ENCODE measurements at regions not wholly inside any gene's neighbourhood (a gene's known extent, or its start where the extent isn't known, plus 50 kb on each side); places are given as distances from the start of the nearest gene placed in this dataset.

DNA sequence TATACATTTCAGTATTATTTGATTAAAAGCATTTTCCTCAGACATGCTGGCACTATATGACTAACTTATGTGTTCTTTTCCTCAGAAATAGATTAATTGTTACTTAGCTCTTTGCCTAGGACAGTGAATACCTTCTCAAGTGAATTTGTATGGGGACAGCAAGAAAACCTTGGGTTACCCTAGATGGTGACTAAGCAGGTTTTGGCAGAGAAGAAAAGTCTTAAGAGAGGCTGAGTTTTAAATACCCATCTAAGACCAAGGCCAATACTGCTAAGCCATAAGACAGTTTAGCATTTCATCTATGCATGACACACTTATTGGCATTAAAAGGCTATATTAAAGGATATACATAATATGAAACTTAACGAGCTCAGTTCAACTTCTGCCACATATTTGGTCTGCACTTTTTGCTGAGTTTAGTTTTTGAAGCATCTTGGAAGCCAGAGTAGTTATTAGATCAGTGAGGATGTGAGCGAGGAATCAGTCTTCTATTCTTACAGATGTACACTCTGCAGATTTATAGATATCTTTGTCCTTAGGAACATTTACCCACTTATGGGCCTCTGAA lies 54.6 kb upstream of the FAM3C start:
- H3K36me3 ChIP-seq (ENCODE audit: control insufficient read depth, insufficient read depth, low read length), result no peaks in the 10 kb centered on the region
- H3K4me1 ChIP-seq (ENCODE audit: control insufficient read depth, insufficient read depth, low read length, poor library complexity, severe bottlenecking), result no peaks in the 10 kb centered on the region
- no peak overlapping the region for H3K27ac ChIP-seq (ENCODE audit: low read depth, low read length, severe bottlenecking)
- H3K9me3 ChIP-seq (ENCODE audit: control insufficient read depth, low read length), result no peaks in the 10 kb centered on the region
- no peak overlapping the region for H3K4me3 ChIP-seq (ENCODE audit: extremely low read depth, insufficient read depth, low read length, poor library complexity, severe bottlenecking)
- WGBS, 2 experiments (ENCODE audit: insufficient coverage in 2 of 2), result no CpG with 5 or more reads among the region's 2 CpGs

DNA sequence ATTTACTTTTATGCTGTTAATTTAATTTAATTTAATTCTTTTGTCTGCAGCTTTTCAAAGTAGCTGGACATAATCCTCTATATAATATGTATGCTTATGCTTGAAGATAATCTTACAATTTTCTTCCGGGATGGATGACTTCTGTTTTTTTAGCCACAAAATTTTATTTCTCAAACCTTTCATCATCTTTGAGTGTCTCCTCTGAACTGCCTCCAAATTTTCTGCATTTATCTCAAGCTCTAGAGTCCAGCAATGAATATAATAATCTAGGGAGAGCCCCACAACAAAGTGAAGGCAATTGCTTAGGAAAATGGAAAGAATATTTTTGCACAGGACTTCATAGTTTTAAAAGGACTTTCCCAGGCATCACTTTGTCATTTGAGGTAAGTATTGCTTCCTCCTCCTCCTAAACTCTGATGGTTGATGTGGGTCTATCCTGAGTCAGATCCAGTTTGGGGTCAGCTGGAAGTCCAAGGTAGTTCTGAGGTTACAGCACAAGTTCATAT lies 53.7 kb upstream of the FAM3C start:
- no peak overlapping the region for H3K27ac ChIP-seq (ENCODE audit: low read depth, low read length, severe bottlenecking)
- no peak overlapping the region for H3K4me3 ChIP-seq (ENCODE audit: extremely low read depth, insufficient read depth, low read length, poor library complexity, severe bottlenecking)
- no peaks in the 10 kb centered on the region for H3K36me3 ChIP-seq (ENCODE audit: control insufficient read depth, insufficient read depth, low read length)
- no peaks in the 10 kb centered on the region for H3K4me1 ChIP-seq (ENCODE audit: control insufficient read depth, insufficient read depth, low read length, poor library complexity, severe bottlenecking)
- no CpG with 5 or more reads among the region's 1 CpG for WGBS, 2 experiments (ENCODE audit: insufficient coverage in 2 of 2)
- H3K9me3 ChIP-seq (ENCODE audit: control insufficient read depth, low read length), result no peaks in the 10 kb centered on the region

DNA sequence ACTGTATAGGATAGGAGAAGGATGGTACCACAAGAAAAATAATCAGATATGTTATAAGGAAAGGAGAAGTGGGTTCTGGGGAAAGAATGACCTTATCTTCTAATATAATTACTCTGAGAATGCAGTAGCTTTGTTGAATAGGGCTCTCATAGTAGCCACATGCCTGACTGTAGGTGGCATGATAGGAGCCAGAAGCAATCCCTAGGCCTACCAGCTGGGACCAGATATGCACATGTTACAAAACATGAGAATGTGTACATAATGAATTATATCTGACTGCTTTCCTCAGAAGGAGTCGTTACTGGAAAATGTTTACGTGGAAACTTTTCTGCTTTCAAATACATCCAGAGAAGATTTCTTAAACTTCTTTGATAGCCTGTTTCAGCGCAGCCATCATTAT lies 53.2 kb upstream of the FAM3C start:
- no peaks in the 10 kb centered on the region for H3K36me3 ChIP-seq (ENCODE audit: control insufficient read depth, insufficient read depth, low read length)
- no peak overlapping the region for H3K4me3 ChIP-seq (ENCODE audit: extremely low read depth, insufficient read depth, low read length, poor library complexity, severe bottlenecking)
- H3K27ac ChIP-seq (ENCODE audit: low read depth, low read length, severe bottlenecking), result no peak overlapping the region
- H3K9me3 ChIP-seq (ENCODE audit: control insufficient read depth, low read length), result no peaks in the 10 kb centered on the region
- H3K4me1 ChIP-seq (ENCODE audit: control insufficient read depth, insufficient read depth, low read length, poor library complexity, severe bottlenecking), result no peaks in the 10 kb centered on the region
- WGBS, 2 experiments (ENCODE audit: insufficient coverage in 2 of 2), result no CpG with 5 or more reads among the region's 3 CpGs

DNA sequence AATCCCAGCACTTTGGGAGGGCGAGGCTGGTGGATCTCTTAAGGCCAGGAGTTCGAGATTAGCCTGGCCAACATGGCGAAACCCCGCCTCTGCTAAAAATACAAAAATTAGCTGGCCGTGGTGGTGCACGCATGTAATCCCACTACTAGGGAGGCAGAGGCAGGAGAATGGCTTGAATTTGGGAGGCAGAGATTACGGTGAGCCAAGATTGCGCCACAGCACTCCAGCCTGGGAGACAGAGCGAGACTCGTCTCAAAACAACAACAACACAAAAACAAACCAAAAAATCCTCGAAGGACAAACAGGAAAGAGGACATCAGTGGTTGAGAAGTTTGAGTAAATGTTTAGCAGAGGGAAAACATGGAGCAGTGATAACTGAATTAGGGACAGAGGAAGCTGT lies 52.3 kb upstream of the FAM3C start:
- H3K27ac ChIP-seq (ENCODE audit: low read depth, low read length, severe bottlenecking), result no peak overlapping the region
- no peaks in the 10 kb centered on the region for H3K36me3 ChIP-seq (ENCODE audit: control insufficient read depth, insufficient read depth, low read length)
- H3K9me3 ChIP-seq (ENCODE audit: control insufficient read depth, low read length), result no peaks in the 10 kb centered on the region
- no peak overlapping the region for H3K4me3 ChIP-seq (ENCODE audit: extremely low read depth, insufficient read depth, low read length, poor library complexity, severe bottlenecking)
- H3K4me1 ChIP-seq (ENCODE audit: control insufficient read depth, insufficient read depth, low read length, poor library complexity, severe bottlenecking), result no peaks in the 10 kb centered on the region
- 91 to 92% methylated on average over 6 to 8 of the region's 11 CpGs for WGBS, 2 experiments (ENCODE audit: insufficient coverage in 2 of 2)

DNA sequence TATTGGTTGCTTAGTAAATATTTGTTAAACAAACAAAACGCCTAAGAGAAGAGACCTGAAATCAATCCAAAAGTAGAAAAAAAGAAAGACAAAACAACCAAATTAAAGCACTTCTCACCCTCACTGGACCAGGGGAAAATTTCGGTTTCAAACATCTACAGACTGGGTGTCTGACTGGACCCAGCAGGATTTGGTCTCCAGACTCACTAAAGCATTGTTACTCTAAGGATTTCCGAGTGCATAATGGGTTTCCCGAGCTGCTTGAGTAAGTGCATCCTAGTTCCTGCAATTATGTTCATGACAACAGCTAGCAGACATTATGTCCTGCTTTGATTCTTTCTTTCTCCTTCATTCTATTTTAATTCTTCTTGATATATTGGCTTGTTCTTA lies 51.8 kb upstream of the FAM3C start:
- Histone ChIP-seq H3K36me3 (ENCODE audit: control insufficient read depth, insufficient read depth, low read length) (no peaks in the 10 kb centered on the region), H3K4me1 (ENCODE audit: control insufficient read depth, insufficient read depth, low read length, poor library complexity, severe bottlenecking) (no peaks in the 10 kb centered on the region), H3K4me3 (ENCODE audit: extremely low read depth, insufficient read depth, low read length, poor library complexity, severe bottlenecking) (no peak overlapping the region), H3K9me3 (ENCODE audit: control insufficient read depth, low read length) (no peaks in the 10 kb centered on the region), H3K27ac (ENCODE audit: low read depth, low read length, severe bottlenecking) (no peak overlapping the region)
- WGBS, 2 experiments (ENCODE audit: insufficient coverage in 2 of 2), result 81 to 90% methylated on average over 2 to 3 of the region's 4 CpGs

DNA sequence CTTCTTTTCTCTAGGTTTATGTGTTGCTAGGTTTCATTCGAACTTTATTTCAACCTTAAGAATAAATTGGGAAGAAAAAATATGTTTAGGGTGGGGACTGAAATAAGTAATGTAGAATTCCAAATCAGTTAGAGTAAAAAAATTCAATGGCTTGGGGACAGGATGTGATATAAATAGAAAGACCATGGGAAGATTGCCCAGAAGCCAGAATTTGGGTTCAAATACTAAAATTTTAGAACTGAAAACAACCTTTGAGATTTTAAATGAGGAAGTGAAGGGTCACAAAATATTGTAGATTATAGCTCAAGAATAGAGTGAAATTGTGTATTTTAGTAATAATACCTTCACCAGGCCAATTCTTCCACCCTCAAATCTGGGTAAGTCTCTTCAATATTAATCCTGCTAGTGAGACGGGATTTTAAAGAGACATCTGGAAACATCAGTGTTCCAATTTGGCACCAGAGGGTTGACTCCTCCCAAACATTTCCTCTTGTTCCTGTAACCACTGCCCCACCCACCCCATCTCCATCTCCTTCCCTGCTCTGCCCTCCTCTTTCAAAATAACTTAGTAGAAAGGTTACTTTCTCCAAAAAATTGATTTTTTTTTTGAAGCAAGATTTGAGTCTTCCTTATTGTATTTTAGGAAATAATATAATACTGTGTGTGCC lies 51.3 kb upstream of the FAM3C start:
- 100% methylated on average over 1 of the region's 2 CpGs for WGBS, 2 experiments (ENCODE audit: insufficient coverage in 2 of 2)
- no peaks in the 10 kb centered on the region for H3K4me1 ChIP-seq (ENCODE audit: control insufficient read depth, insufficient read depth, low read length, poor library complexity, severe bottlenecking)
- H3K27ac ChIP-seq (ENCODE audit: low read depth, low read length, severe bottlenecking), result no peak overlapping the region
- H3K9me3 ChIP-seq (ENCODE audit: control insufficient read depth, low read length), result no peaks in the 10 kb centered on the region
- H3K36me3 ChIP-seq (ENCODE audit: control insufficient read depth, insufficient read depth, low read length), result no peaks in the 10 kb centered on the region
- H3K4me3 ChIP-seq (ENCODE audit: extremely low read depth, insufficient read depth, low read length, poor library complexity, severe bottlenecking), result no peak overlapping the region

DNA sequence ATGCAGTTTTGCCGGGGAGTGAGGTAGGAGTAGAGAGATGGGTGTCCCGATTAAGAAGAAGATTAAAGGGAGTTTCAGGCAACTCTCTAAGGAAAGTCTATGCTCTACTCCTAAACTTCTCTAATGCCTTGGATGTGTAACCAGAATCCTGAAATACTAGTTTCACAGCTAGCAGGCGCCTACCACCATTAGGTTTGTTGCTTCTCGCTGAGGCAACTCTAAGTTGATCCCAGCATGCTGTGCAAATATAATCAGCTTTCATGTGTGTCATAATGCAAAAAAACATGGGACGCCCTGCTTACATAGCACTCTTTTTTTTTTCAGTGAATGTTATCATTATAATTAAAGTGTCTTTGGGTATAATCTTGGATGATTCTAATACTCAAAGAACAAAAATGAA lies 50.4 kb upstream of the FAM3C start:
- no peak overlapping the region for H3K27ac ChIP-seq (ENCODE audit: low read depth, low read length, severe bottlenecking)
- no peaks in the 10 kb centered on the region for H3K9me3 ChIP-seq (ENCODE audit: control insufficient read depth, low read length)
- no peaks in the 10 kb centered on the region for H3K36me3 ChIP-seq (ENCODE audit: control insufficient read depth, insufficient read depth, low read length)
- 70 to 97% methylated on average over 2 to 4 of the region's 5 CpGs for WGBS, 2 experiments (ENCODE audit: insufficient coverage in 2 of 2)
- no peaks in the 10 kb centered on the region for H3K4me1 ChIP-seq (ENCODE audit: control insufficient read depth, insufficient read depth, low read length, poor library complexity, severe bottlenecking)
- no peak overlapping the region for H3K4me3 ChIP-seq (ENCODE audit: extremely low read depth, insufficient read depth, low read length, poor library complexity, severe bottlenecking)

All from mesodermal cell (in vitro differentiated cells).